SU-DHL-6 (cell line): ENCODE measurements at regions not wholly inside any gene's neighbourhood (a gene's known extent, or its start where the extent isn't known, plus 50 kb on each side); places are given as distances from the start of the nearest gene placed in this dataset.

Source experiments
- CTCF ChIP-seq: fragments of 200-600 bp; sonication (generic); IDR thresholded peaks from one replicate; pipeline ENCODE4 v1.5.1; 2017; ENCODE audit warnings: antibody characterized with exemption, mild to moderate bottlenecking, low read length, moderate library complexity; ENCODE audit not compliant: insufficient read depth, poor library complexity, severe bottlenecking
- EZH2phosphoT487 ChIP-seq: fragments of 200-600 bp; sonication (generic), shearing (Covaris generic); conservative IDR thresholded peaks from 2 replicates; pipeline ENCODE4 v1.6.1; 2018; ENCODE audit warnings: mild to moderate bottlenecking, antibody characterized with exemption, low read length, moderate library complexity, mixed read lengths

GRCh38 chr5:4991925-4992324 lies 148.2 kb upstream of the ADAMTS16 start:
- no peak for TF ChIP-seq CTCF
- no peak for TF ChIP-seq EZH2phosphoT487
